PC-9 (cell line): ENCODE measurements at regions not wholly inside any gene's neighbourhood (a gene's known extent, or its start where the extent isn't known, plus 50 kb on each side); places are given as distances from the start of the nearest gene placed in this dataset.
"Not testable (repeated sequence)": the region's sequence is repeated elsewhere in the genome, so short reads cannot be mapped to it uniquely, and the experiment has no call there.

ENCODE experiments used
- BruUV-seq: library from RNA; stranded (reverse); fragments of 400-500 nt; replicated peaks from 2 replicates; lab custom pipeline; 2021; lab: Mats Ljungman, UMichigan
- CTCF ChIA-PET: fragments of 300-600 bp; sonication (Branson Sonifier 250); formaldehyde crosslinking; loops from one replicate; lab custom pipeline; 2022; ENCODE audit warnings: antibody characterized with exemption; lab: Charles Lee
- POLR2A ChIA-PET: fragments of 300-600 bp; sonication (Branson Sonifier 250); formaldehyde crosslinking; loops from one replicate; lab custom pipeline; 2022; ENCODE audit warnings: antibody characterized with exemption; ENCODE audit not compliant: unreplicated experiment; lab: Charles Lee
- DNase-seq, 2 experiments: peaks; one replicate each; pipeline versions ENCODE4 v3.0.0 to v3.0.0-alpha.2; 2015 to 2022; ENCODE audit warnings: mixed read lengths in 1 of 2
- H2AFZ ChIP-seq: fragments of 200-600 bp; sonication (generic); 2 replicates; pipeline ENCODE4 v1.8.1; 2017; ENCODE audit warnings: antibody characterized with exemption
- H3F3A ChIP-seq: fragments of 200-600 bp; sonication (generic); 2 replicates; pipeline ENCODE4 v1.8.1; 2017; ENCODE audit warnings: antibody characterized with exemption, mild to moderate bottlenecking, low read depth; ENCODE audit not compliant: insufficient read depth
- H3K27ac ChIP-seq: fragments of 200-600 bp; sonication (generic); 2 replicates; pipeline ENCODE4 v1.6.1; 2016; ENCODE audit warnings: mixed run types
- H3K27me3 ChIP-seq: fragments of 200-600 bp; sonication (generic); 2 replicates; pipeline ENCODE4 v1.6.1; 2016; ENCODE audit warnings: low read depth, mixed run types; ENCODE audit not compliant: insufficient read depth
- H3K36me3 ChIP-seq: fragments of 200-600 bp; sonication (generic); 2 replicates; pipeline ENCODE4 v1.6.1; 2016; ENCODE audit warnings: low read depth, mixed run types
- H3K4me1 ChIP-seq: fragments of 200-600 bp; sonication (generic); replicated peaks from 2 replicates; pipeline ENCODE4 v1.6.1; 2016; ENCODE audit warnings: mixed run types; ENCODE audit not compliant: insufficient read depth
- H3K4me2 ChIP-seq: fragments of 200-600 bp; sonication (generic); 2 replicates; pipeline ENCODE4 v1.6.1; 2017; ENCODE audit warnings: mixed run types
- H3K4me3 ChIP-seq: fragments of 200-600 bp; sonication (generic); 2 replicates; pipeline ENCODE4 v1.6.1; 2016; ENCODE audit warnings: mixed run types
- H3K79me2 ChIP-seq: fragments of 200-600 bp; sonication (generic); 2 replicates; pipeline ENCODE4 v1.6.1; 2017; ENCODE audit warnings: low read depth, mixed run types
- H3K9me2 ChIP-seq: fragments of 200-600 bp; sonication (generic); 2 replicates; pipeline ENCODE4 v1.8.1; 2017; ENCODE audit warnings: mild to moderate bottlenecking; ENCODE audit not compliant: insufficient read depth
- H3K9me3 ChIP-seq: fragments of 200-600 bp; sonication (generic); 2 replicates; pipeline ENCODE4 v1.8.1; 2016; ENCODE audit warnings: low read depth; ENCODE audit not compliant: insufficient read depth
- H4K20me1 ChIP-seq: fragments of 200-600 bp; sonication (generic); 2 replicates; pipeline ENCODE4 v1.8.1; 2017; ENCODE audit not compliant: insufficient read depth
- intact Hi-C: fragments of 100-400 bp; cut with micrococcal nuclease; formaldehyde crosslinking; loops from one replicate; pipeline ENCODE4 v1.10.0; 2022; ENCODE audit not compliant: unreplicated experiment

DNA sequence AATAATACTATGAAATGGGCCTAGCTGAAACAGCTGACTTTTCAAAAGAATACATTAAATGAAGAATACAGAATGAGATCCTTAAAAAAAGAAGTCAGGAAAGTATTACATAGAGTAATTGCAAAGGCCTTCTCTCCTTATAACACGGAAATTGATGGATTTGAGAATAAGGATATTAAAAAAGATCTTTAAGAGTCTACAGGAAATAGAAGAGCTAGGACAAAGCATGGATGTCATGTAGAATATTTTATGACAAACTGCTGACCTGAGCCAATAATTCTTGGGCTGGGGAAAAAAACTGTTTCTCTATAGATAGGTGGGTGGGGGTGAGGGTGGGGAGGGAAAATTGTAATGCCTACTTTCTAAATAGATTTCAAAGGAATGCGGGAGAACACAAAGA is 633.6 kb downstream of the TTLL7 start:
- H3K9me3 ChIP-seq, intact Hi-C loops, DNase-seq, H3K4me3 ChIP-seq, POLR2A ChIA-PET, BruUV-seq, H3K4me2 ChIP-seq, CTCF ChIA-PET, H3K79me2 ChIP-seq, H3K9me2 ChIP-seq, H2AFZ ChIP-seq, H3K4me1 ChIP-seq, H4K20me1 ChIP-seq, H3F3A ChIP-seq, H3K27ac ChIP-seq, H3K27me3 ChIP-seq, H3K36me3 ChIP-seq: not testable (repeated sequence)

DNA sequence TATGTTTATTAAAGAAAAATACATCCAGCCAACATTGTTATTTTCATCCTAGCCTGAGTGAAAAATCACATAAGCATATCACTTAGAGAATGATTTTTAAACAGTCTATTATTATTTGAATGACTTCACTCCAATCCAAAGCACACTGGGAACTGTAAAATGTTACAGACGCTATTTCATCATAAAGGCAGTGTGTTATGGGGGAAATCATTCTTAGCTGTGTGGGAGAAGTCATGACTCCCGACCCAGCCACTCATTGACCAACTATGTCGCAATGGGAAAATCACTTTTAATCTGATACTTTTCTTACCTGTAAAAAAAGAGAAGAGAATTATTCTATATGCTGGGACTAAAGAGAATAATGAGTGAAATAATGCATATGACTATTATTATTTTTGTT is 653.6 kb downstream of the TTLL7 start:
- H4K20me1 ChIP-seq, H3F3A ChIP-seq, H3K4me2 ChIP-seq, CTCF ChIA-PET, H3K9me3 ChIP-seq, H3K79me2 ChIP-seq, H3K4me3 ChIP-seq, H3K27ac ChIP-seq, H3K4me1 ChIP-seq, H2AFZ ChIP-seq, POLR2A ChIA-PET, H3K9me2 ChIP-seq, intact Hi-C loops, H3K27me3 ChIP-seq, H3K36me3 ChIP-seq, DNase-seq, BruUV-seq: not testable (repeated sequence)

DNA sequence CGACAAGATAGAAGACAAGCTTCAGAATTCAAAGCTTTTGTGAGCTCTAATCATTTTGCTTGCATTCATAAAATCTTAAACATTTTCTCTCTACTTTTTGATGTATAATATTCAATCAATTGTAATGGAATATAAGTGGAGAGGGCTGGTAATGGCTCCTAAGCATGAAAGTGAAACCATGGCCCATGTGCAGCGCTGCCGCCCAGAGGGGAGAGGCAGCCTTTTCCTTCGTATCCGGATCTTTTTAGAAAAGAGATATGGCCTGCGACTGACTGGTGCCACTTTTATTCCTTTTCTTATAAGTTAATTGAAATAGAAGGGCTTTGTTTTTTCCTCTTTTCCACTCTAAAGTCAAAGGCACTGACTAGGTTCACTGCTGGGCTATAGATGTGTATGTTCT is 655.2 kb downstream of the TTLL7 start:
- H3K4me3 ChIP-seq, H3F3A ChIP-seq, H3K9me2 ChIP-seq, BruUV-seq, H3K27me3 ChIP-seq, H3K9me3 ChIP-seq, POLR2A ChIA-PET, DNase-seq, H2AFZ ChIP-seq, H4K20me1 ChIP-seq, H3K4me2 ChIP-seq, H3K36me3 ChIP-seq, intact Hi-C loops, H3K4me1 ChIP-seq, H3K79me2 ChIP-seq, H3K27ac ChIP-seq: not testable (repeated sequence)
- CTCF ChIA-PET, result interaction anchor here (0.6 kb wide), 1 partner anchor 182 kb away, joined by 4 read pairs; no protein-coding TSS in a partner anchor

DNA sequence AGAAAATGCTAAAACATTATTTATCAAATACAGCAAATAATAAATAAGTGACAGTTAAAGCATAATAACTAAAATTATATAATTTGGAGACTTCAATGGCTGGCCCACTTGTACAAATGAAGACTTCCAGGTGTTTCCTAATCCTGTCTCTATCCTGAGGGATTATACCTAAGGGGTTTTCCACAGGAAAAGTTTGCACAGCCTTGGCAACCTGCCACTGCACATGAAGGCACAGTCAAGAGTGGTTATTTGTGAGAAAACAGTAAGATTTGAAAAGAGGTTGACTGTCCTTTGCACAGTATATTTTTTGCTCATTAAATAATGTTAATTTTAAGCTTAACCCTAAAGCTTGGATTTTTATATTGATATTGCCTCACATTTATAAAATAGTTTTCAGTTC is 655.9 kb downstream of the TTLL7 start:
- DNase-seq, H3K36me3 ChIP-seq, H3K79me2 ChIP-seq, H3K9me3 ChIP-seq, H3K27ac ChIP-seq, BruUV-seq, H3K4me3 ChIP-seq, H3K9me2 ChIP-seq, H3K4me2 ChIP-seq, intact Hi-C loops, H3K27me3 ChIP-seq, POLR2A ChIA-PET, H2AFZ ChIP-seq, H3K4me1 ChIP-seq, H3F3A ChIP-seq, H4K20me1 ChIP-seq: not testable (repeated sequence)
- CTCF ChIA-PET, result interaction anchor here (0.6 kb wide), 1 partner anchor 182 kb away, joined by 4 read pairs; no protein-coding TSS in a partner anchor

DNA sequence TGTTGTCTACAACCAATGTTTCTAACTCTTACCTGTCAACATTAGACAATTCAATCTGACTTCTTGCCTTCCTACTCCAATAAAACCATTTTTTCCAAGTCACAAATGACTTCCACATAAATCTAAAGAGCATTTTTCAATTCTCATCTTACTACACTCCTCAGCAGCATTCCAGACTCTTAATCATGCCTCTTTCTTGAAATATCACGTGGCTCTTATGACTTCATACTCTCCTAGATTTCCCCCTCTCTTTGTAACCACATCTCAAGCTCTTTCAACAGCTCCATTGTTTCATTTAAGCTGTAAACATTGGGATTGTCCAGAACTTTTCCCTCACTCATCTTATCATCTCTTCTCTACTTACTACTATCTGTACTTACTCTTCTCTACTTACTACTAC is 666.6 kb downstream of the TTLL7 start:
- DNase-seq, H3K9me3 ChIP-seq, H3K27ac ChIP-seq, H3K4me3 ChIP-seq, POLR2A ChIA-PET, H3K4me1 ChIP-seq, H4K20me1 ChIP-seq, BruUV-seq, H3K9me2 ChIP-seq, H3F3A ChIP-seq, H3K79me2 ChIP-seq, intact Hi-C loops, H3K27me3 ChIP-seq, H3K36me3 ChIP-seq, CTCF ChIA-PET, H2AFZ ChIP-seq, H3K4me2 ChIP-seq: not testable (repeated sequence)
